ENCODE measurements at regions not wholly inside any gene's neighbourhood (a gene's known extent, or its start where the extent isn't known, plus 50 kb on each side); places are given as distances from the start of the nearest gene placed in this dataset.
"Not testable (repeated sequence)": the region's sequence is repeated elsewhere in the genome, so short reads cannot be mapped to it uniquely, and the experiment has no call there.

- TF ChIP-seq ZNF274 (IDR thresholded peaks at IDR 0.05; ENCODE audit: low read depth, low read length); YY1 (IDR thresholded peaks at IDR 0.05; ENCODE audit: insufficient read depth, insufficient read length): not testable (repeated sequence)
These were observed 76.9 kb upstream of the ZNG1F start for GRCh38 chr9:41266000-41266399.

All from NT2/D1 (cell line).